PC-9 (cell line): ENCODE measurements at regions not wholly inside any gene's neighbourhood (a gene's known extent, or its start where the extent isn't known, plus 50 kb on each side); places are given as distances from the start of the nearest gene placed in this dataset.
"Not testable (repeated sequence)": the region's sequence is repeated elsewhere in the genome, so short reads cannot be mapped to it uniquely, and the experiment has no call there.

Experiments
- BruUV-seq: library from RNA; stranded (reverse); fragments of 400-500 nt; replicated peaks from 2 replicates; lab custom pipeline; 2021; lab: Mats Ljungman, UMichigan
- CTCF ChIA-PET: fragments of 300-600 bp; sonication (Branson Sonifier 250); formaldehyde crosslinking; loops from one replicate; lab custom pipeline; 2022; ENCODE audit warnings: antibody characterized with exemption; lab: Charles Lee
- POLR2A ChIA-PET: fragments of 300-600 bp; sonication (Branson Sonifier 250); formaldehyde crosslinking; loops from one replicate; lab custom pipeline; 2022; ENCODE audit warnings: antibody characterized with exemption; ENCODE audit not compliant: unreplicated experiment; lab: Charles Lee
- DNase-seq, 2 experiments: peaks; one replicate each; pipeline versions ENCODE4 v3.0.0 to v3.0.0-alpha.2; 2015 to 2022; ENCODE audit warnings: mixed read lengths in 1 of 2
- H2AFZ ChIP-seq: fragments of 200-600 bp; sonication (generic); 2 replicates; pipeline ENCODE4 v1.8.1; 2017; ENCODE audit warnings: antibody characterized with exemption
- H3F3A ChIP-seq: fragments of 200-600 bp; sonication (generic); 2 replicates; pipeline ENCODE4 v1.8.1; 2017; ENCODE audit warnings: antibody characterized with exemption, mild to moderate bottlenecking, low read depth; ENCODE audit not compliant: insufficient read depth
- H3K27ac ChIP-seq: fragments of 200-600 bp; sonication (generic); 2 replicates; pipeline ENCODE4 v1.6.1; 2016; ENCODE audit warnings: mixed run types
- H3K27me3 ChIP-seq: fragments of 200-600 bp; sonication (generic); 2 replicates; pipeline ENCODE4 v1.6.1; 2016; ENCODE audit warnings: low read depth, mixed run types; ENCODE audit not compliant: insufficient read depth
- H3K36me3 ChIP-seq: fragments of 200-600 bp; sonication (generic); 2 replicates; pipeline ENCODE4 v1.6.1; 2016; ENCODE audit warnings: low read depth, mixed run types
- H3K4me1 ChIP-seq: fragments of 200-600 bp; sonication (generic); replicated peaks from 2 replicates; pipeline ENCODE4 v1.6.1; 2016; ENCODE audit warnings: mixed run types; ENCODE audit not compliant: insufficient read depth
- H3K4me2 ChIP-seq: fragments of 200-600 bp; sonication (generic); 2 replicates; pipeline ENCODE4 v1.6.1; 2017; ENCODE audit warnings: mixed run types
- H3K4me3 ChIP-seq: fragments of 200-600 bp; sonication (generic); 2 replicates; pipeline ENCODE4 v1.6.1; 2016; ENCODE audit warnings: mixed run types
- H3K79me2 ChIP-seq: fragments of 200-600 bp; sonication (generic); 2 replicates; pipeline ENCODE4 v1.6.1; 2017; ENCODE audit warnings: low read depth, mixed run types
- H3K9me2 ChIP-seq: fragments of 200-600 bp; sonication (generic); 2 replicates; pipeline ENCODE4 v1.8.1; 2017; ENCODE audit warnings: mild to moderate bottlenecking; ENCODE audit not compliant: insufficient read depth
- H3K9me3 ChIP-seq: fragments of 200-600 bp; sonication (generic); 2 replicates; pipeline ENCODE4 v1.8.1; 2016; ENCODE audit warnings: low read depth; ENCODE audit not compliant: insufficient read depth
- H4K20me1 ChIP-seq: fragments of 200-600 bp; sonication (generic); 2 replicates; pipeline ENCODE4 v1.8.1; 2017; ENCODE audit not compliant: insufficient read depth
- CTCF ChIP-seq: fragments of 200-600 bp; sonication (generic); conservative IDR thresholded peaks from 2 replicates; pipeline ENCODE4 v1.6.1; 2017; ENCODE audit warnings: mixed run types, antibody characterized with exemption, mild to moderate bottlenecking, moderate library complexity
- EZH2 ChIP-seq: fragments of 200-600 bp; sonication (generic); IDR thresholded peaks from 2 replicates; pipeline ENCODE4 v1.8.0; 2017; ENCODE audit warnings: antibody characterized with exemption, low read depth
- intact Hi-C: fragments of 100-400 bp; cut with micrococcal nuclease; formaldehyde crosslinking; loops from one replicate; pipeline ENCODE4 v1.10.0; 2022; ENCODE audit not compliant: unreplicated experiment

GRCh38 chr12:131425112-131426075 lies 285.5 kb upstream of the SFSWAP start:
- TF ChIP-seq EZH2, result no peak
- TF ChIP-seq CTCF, result no peak
- no peaks in the 10 kb centered on the region for H3K79me2 ChIP-seq
- intact Hi-C loops, result no loop called here
- no peak overlapping the region for H3K27ac ChIP-seq
- H3K27me3 ChIP-seq, result peaks cover 62% of the 10 kb centered on the region
- no peak for DNase-seq
- H3K4me1 ChIP-seq, result no peaks in the 10 kb centered on the region
- no peaks in the 10 kb centered on the region for H3K36me3 ChIP-seq
- ChIA-PET POLR2A (no interaction called here), CTCF (no interaction called here)
- no peaks in the 10 kb centered on the region; the same call in 1 of the 2 replicates for H4K20me1 ChIP-seq
- no peak overlapping the region for H3K4me2 ChIP-seq
- H3F3A ChIP-seq, result no peaks in the 10 kb centered on the region
- H3K9me2 ChIP-seq, result no peaks in the 10 kb centered on the region
- no peaks in the 10 kb centered on the region for H3K9me3 ChIP-seq
- BruUV-seq, result no TSS peak
- H3K4me3 ChIP-seq, result no peak overlapping the region
- no peak overlapping the region for H2AFZ ChIP-seq

GRCh38 chr12:131428091-131428685 lies 282.7 kb upstream of the SFSWAP start:
- Histone ChIP-seq H3K4me3 (no peak overlapping the region), H3K4me2 (no peak overlapping the region), H3F3A (no peaks in the 10 kb centered on the region), H4K20me1 (no peaks in the 10 kb centered on the region; the same call in 1 of the 2 replicates), H3K9me2 (no peaks in the 10 kb centered on the region), H3K27ac (no peak overlapping the region), H3K36me3 (no peaks in the 10 kb centered on the region), H3K4me1 (no peaks in the 10 kb centered on the region), H3K79me2 (no peaks in the 10 kb centered on the region), H3K27me3 (peaks cover 53% of the 10 kb centered on the region), H2AFZ (no peak overlapping the region), H3K9me3 (no peaks in the 10 kb centered on the region)
- no peak for DNase-seq
- intact Hi-C loops, result no loop called here
- CTCF ChIA-PET, result no interaction called here
- POLR2A ChIA-PET, result no interaction called here
- no peak for TF ChIP-seq CTCF
- TF ChIP-seq EZH2, result no peak
- BruUV-seq, result no TSS peak

GRCh38 chr12:131429221-131429620 lies 281.7 kb upstream of the SFSWAP start:
- H3K36me3 ChIP-seq, BruUV-seq, H3K27ac ChIP-seq, CTCF ChIA-PET, H2AFZ ChIP-seq, POLR2A ChIA-PET, H3F3A ChIP-seq, H3K79me2 ChIP-seq, H3K4me3 ChIP-seq, H3K9me2 ChIP-seq, DNase-seq, H4K20me1 ChIP-seq, H3K4me2 ChIP-seq, intact Hi-C loops, H3K9me3 ChIP-seq, H3K4me1 ChIP-seq: not testable (repeated sequence)
- peaks cover 45% of the 10 kb centered on the region for H3K27me3 ChIP-seq

- H3K27ac ChIP-seq, POLR2A ChIA-PET, DNase-seq: not testable (repeated sequence)
These were observed 281.2 kb upstream of the SFSWAP start for GRCh38 chr12:131429697-131430096.

More at GRCh38 chr12:131429697-131430096, 281.2 kb upstream of the SFSWAP start:
- CTCF ChIA-PET, H3K9me2 ChIP-seq, H3K4me2 ChIP-seq, H3F3A ChIP-seq, H3K4me3 ChIP-seq, H4K20me1 ChIP-seq, H3K36me3 ChIP-seq, BruUV-seq, H2AFZ ChIP-seq, H3K79me2 ChIP-seq, H3K4me1 ChIP-seq, H3K9me3 ChIP-seq, intact Hi-C loops: not testable (repeated sequence)
- H3K27me3 ChIP-seq, result peaks cover 50% of the 10 kb centered on the region
